GM18508 (cell line): ENCODE measurements at regions not wholly inside any gene's neighbourhood (a gene's known extent, or its start where the extent isn't known, plus 50 kb on each side); places are given as distances from the start of the nearest gene placed in this dataset.
"Not testable (repeated sequence)": the region's sequence is repeated elsewhere in the genome, so short reads cannot be mapped to it uniquely, and the experiment has no call there.

Experiments
- ATAC-seq: cut with Tn5 transposase; IDR thresholded peaks from one replicate; pipeline ENCODE4 v1.9.1; 2021; ENCODE audit warnings: moderate number of reproducible peaks; ENCODE audit not compliant: insufficient read depth, unreplicated experiment

DNA sequence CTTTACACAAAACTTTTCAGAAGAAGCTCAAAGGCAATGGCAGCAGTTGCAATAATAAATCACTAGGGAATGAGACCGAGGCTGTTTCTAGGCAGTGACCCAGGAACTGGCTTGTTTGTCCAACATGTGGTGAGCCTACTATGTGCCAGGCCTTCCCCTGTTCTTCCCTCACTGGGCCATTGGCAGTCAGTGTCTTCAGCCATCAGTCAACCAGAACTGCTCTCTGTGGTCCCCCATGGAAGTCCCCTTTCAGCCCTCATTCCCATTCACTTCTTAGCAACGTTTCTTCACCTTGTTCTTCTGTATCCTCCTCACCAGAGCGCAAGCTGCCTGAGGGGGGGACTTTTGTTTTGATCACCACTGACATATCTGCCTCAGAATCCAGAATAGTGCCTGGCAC is 274.1 kb downstream of the RRAGC start:
- ATAC-seq = no peak

DNA sequence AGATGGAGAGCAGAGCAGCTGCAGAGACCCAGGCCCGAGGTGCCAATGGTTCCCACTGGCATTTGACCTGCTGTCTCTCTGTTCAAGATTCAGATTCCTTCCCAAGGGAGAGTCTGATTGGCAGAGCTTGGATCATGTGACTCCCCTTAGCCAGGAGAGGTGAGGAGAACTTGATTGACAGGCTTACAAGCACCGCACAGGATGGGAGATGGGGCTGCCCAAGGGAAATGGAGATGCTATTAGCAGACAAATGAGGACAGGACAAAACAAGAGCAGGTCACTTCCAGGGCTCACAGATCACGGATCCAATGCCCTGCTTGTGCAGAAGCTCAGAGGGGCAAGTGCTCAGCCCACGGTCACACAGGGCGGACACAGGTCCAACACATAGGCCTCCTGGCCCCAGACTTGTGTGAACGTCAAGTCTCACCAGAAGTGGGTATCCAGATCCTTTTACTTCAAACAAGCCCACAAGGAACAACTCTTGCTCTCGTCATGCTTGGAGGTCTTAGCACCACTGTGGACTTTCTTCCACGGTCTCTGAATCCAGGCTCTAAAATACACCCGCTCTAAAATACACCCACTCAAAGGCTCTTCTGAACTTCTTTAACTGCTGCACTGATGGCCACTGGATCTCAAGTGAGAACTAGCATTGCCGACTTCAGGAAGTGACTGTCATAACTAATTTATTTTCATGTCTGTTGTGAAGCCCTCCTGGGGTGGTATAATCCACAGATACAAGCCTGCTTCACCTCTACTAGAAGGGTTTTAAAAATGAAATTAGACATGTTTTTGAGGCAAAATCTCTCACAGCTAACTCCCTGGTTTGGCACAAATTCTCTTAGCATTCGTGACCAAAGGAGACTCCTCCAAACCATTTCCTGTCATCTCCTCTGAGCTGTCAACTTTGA is 274.9 kb downstream of the RRAGC start:
- no peak for ATAC-seq

DNA sequence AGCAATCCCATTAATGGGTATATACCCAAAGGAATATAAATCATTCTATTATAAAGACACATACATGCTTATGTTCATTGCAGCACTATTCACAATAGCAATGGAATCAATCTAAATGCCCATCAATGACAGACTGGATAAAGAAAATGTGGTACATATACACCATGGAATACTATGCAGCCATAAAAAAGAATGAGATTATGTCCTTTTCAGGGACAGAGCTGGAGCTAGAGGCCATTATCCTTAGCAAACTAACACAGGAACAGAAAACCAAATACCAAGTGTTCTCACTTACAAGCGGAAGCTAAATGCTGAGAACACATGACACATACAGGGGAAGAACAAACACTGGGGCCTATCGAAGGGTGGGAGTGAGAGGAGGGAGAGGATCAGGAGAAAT is 276.3 kb downstream of the RRAGC start:
- not testable (repeated sequence) for ATAC-seq

- no peak for ATAC-seq
Observed at GRCh38 chr1:38581396-38581795, 278.2 kb downstream of the RRAGC start.

DNA sequence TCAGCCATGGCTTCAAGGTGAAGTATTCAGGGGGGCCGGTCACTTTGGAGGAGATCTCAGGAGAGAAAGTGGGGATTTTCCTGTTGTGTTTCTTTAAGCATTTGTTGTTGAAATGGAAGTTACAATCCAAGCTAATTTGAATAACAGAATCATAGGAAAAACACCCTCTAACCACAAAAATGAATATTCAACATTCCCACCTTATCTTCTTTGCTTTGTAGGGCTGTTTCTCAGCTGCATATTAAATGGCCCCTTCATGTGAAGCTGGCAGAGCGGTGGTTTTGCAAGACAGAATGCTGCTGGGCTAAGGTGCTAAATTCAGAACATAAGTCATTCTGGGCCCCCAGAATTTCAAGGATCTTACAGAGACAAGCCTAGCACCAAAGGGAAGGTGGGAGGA is 279.0 kb downstream of the RRAGC start:
- ATAC-seq = no peak

DNA sequence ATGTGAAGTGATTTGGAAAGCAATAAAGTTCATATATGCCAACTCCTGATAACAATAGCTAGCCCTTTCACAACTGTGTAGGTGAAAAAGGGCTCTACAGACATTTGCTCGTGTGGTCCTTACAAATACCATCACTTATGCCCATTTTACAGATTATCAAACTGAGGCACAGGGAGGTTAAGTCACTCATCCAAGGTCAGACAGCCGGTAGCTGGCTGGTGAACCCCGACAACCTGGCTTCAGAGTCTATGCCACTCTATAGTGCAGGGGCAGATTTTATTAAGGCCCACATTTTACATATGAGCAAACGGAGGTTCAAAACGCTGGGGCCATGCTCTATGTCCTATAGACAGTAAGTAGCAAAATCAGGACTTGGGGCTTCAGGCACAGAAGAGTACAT is 280.5 kb downstream of the RRAGC start:
- no peak for ATAC-seq

GRCh38 chr1:38578271-38578951 is 281.2 kb downstream of the RRAGC start:
- no peak for ATAC-seq

DNA sequence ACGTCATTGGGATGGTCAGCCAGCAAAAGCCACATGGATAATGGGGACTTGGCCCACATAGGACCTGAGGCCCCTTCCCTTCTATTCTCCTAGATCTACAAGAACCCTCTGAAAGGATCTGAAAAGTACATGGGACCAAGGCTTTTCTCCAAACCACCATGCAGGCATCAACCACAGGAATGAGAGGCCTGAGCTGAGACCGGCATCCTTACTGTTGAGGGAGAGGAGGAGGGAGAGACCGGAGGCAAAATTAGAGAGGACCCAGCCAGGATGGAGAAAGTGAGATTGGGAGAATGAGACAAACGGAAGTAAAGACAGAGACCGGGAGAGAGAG is 281.7 kb downstream of the RRAGC start:
- no peak for ATAC-seq

GRCh38 chr1:38577385-38577784 is 282.2 kb downstream of the RRAGC start:
- no peak for ATAC-seq

DNA sequence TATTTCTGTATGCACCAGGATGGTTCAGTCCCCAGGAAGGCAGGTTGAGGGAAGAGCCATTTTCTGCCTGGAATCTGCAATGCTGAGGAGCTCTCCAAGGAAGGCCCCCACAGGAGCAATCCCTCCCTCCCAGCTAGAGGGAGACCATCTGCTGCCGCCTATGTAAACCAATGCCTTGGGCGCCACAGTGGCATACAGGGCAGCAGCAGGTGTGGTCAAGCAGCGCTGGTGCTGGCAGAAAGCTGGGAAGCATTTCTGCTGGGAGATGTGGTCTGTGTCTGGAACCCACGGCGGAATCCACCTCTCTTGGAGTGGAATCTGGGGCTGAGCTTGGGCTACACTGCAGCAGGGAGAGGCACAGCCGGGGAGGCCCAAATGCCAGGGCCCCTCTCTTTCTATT is 283.3 kb downstream of the RRAGC start:
- ATAC-seq = no peak

GRCh38 chr1:38571726-38572125 is 287.8 kb downstream of the RRAGC start:
- ATAC-seq = no peak

- no peak for ATAC-seq
Observed at GRCh38 chr1:38570657-38570975, 289.0 kb downstream of the RRAGC start.

GRCh38 chr1:38569932-38570656 is 289.5 kb downstream of the RRAGC start:
- no peak for ATAC-seq

DNA sequence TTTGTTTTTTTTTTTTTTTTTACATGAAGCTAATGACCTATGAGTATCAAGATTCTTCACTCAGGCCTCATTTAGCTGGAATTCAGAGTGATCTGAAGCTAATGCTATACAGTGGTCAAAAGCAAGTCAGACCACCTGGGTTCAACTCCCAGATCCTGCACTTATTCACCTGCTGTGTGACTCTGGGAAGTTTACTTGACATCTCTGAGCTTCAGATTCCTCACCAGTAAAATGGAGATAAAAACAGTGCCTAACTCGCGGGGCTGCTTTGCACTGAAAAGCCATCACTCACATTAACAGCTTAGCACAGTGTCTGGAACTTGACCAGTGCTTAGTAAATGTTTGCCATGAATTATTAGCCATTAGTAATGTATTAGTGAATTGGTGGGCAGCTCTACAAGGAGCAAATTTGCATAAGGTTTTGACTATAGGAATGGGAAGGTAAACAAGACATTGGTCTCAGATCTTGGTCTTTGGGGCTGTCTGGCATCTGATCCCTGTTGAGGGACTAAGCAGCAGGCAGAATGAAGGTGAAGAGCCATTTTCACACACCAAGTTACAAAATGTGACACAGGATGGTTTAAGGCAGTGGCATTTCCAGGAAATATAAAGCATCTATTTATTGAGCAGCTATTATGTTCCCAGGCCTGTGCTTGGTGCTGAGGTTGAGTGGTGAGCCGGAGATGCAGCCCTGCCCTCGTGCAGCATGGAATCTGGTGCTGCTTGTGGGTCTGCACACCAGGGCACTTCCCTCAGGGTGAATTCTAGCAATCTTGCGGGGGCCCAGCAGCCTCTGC is 291.3 kb downstream of the RRAGC start:
- no peak for ATAC-seq

- no peak for ATAC-seq
Observed at GRCh38 chr1:38567401-38567800, 292.2 kb downstream of the RRAGC start.

DNA sequence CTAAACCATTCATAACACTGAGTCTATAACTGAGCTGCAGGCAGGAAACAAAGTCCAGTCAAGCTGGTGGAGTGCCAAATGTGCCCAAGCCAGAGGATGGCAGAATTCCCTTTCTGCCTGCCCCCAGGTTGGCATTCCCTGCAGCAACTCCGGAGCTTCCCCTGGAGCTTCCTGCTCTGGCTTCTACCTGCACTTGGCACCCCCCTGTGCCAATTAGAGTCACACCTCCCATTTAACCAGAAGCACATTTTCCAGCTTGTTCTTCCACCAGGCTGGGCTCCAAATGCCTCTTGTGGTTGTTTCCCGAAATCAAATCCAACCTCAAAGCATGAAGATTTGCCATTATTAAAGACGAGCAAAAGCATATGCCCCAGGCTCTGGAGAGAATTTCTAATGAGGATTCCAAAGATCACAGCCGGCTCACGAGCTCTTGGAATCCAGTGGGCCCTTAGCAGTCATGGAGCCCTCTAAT is 294.5 kb downstream of the RRAGC start:
- ATAC-seq = no peak

- no peak for ATAC-seq
Observed at GRCh38 chr1:38563942-38564735, 295.4 kb downstream of the RRAGC start.

DNA sequence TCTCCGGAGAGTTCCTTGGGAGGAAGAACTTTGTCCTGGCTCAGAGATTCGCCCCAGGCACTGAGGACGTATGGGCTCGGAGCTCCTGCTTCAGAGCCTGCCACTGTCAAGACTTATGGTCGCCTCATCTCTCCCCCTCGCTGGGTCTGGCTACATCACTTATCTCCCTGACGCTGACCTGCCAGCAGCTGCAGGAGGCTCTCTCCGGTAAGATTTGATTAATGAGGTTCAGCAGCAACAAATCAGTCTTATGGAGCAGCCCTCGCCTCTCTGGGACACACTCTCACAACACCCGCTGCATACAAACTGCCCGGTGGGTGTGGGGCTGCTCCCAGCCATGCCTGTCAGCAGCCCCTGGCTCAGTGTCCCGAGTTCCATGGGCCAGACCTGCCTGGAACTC is 297.8 kb downstream of the RRAGC start:
- ATAC-seq = no peak

GRCh38 chr1:38561110-38561509 is 298.5 kb downstream of the RRAGC start:
- ATAC-seq = no peak

DNA sequence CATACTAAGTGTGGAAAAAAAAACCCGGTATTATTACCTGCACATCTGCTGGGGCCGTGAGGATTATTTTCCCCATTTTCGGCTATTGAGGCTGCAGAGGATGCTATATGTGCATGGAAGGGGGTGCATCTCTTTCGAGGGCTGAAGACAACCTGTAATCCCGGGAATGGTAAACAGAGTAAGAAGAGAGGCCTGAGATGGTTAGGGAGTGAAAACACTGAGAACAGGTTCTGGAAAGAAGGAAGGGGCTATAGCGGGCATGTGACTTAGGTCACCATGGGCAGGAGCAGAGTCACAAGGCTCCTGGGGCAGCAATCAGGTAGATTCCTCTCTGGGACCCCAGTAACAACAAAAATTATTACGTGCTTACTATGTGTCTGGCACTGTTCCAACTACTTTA is 299.1 kb downstream of the RRAGC start:
- no peak for ATAC-seq
